IPS DF 4.7 (cell line): ENCODE measurements at regions not wholly inside any gene's neighbourhood (a gene's known extent, or its start where the extent isn't known, plus 50 kb on each side); places are given as distances from the start of the nearest gene placed in this dataset.
A peak's percentile ranks its signal among the peaks of the same experiment; 100 is the strongest.
"Not testable (repeated sequence)": the region's sequence is repeated elsewhere in the genome, so short reads cannot be mapped to it uniquely, and the experiment has no call there.

ENCODE experiments used
- DNase-seq: peaks from one replicate; pipeline ENCODE4 v3.0.0-alpha.2; 2013; ENCODE audit warnings: low spot score; ENCODE audit errors: extremely low read depth

GRCh38 chr9:110114859-110115201, 93.1 kb downstream of the C9orf152 start:
- DNase-seq, result peak; percentile 87

- no peak for DNase-seq
These were observed 92.6 kb downstream of the C9orf152 start for GRCh38 chr9:110115341-110115820.

- no peak for DNase-seq
These were observed 92.0 kb downstream of the C9orf152 start for GRCh38 chr9:110115826-110116542.

- DNase-seq, result no peak
These were observed 91.4 kb downstream of the C9orf152 start for GRCh38 chr9:110116543-110116885.

GRCh38 chr9:110121170-110121569, 86.8 kb downstream of the C9orf152 start:
- no peak for DNase-seq

- DNase-seq, result no peak
These were observed 84.4 kb downstream of the C9orf152 start for GRCh38 chr9:110123341-110124095.

GRCh38 chr9:110124439-110124838, 83.5 kb downstream of the C9orf152 start:
- DNase-seq, result no peak

- DNase-seq, result no peak
These were observed 82.7 kb downstream of the C9orf152 start for GRCh38 chr9:110125207-110125751.

GRCh38 chr9:110125763-110126351, 82.1 kb downstream of the C9orf152 start:
- no peak for DNase-seq

- DNase-seq, result no peak
These were observed 81.4 kb downstream of the C9orf152 start for GRCh38 chr9:110126499-110126941.

- DNase-seq, result no peak
These were observed 80.7 kb downstream of the C9orf152 start for GRCh38 chr9:110126986-110127864.

GRCh38 chr9:110128664-110129329, 79.2 kb downstream of the C9orf152 start:
- DNase-seq, result no peak

- no peak for DNase-seq
These were observed 78.5 kb downstream of the C9orf152 start for GRCh38 chr9:110129425-110129824.

GRCh38 chr9:110130211-110130610, 77.7 kb downstream of the C9orf152 start:
- DNase-seq, result no peak

- DNase-seq, result no peak
These were observed 77.1 kb downstream of the C9orf152 start for GRCh38 chr9:110130791-110131416.

- DNase-seq, result no peak
These were observed 76.5 kb downstream of the C9orf152 start for GRCh38 chr9:110131499-110131898.

- DNase-seq, result not testable (repeated sequence)
These were observed 75.4 kb downstream of the C9orf152 start for GRCh38 chr9:110132531-110132930.

GRCh38 chr9:110133059-110133458, 74.9 kb downstream of the C9orf152 start:
- no peak for DNase-seq

GRCh38 chr9:110133608-110134210, 74.2 kb downstream of the C9orf152 start:
- no peak for DNase-seq

- DNase-seq, result no peak
These were observed 72.1 kb downstream of the C9orf152 start for GRCh38 chr9:110135846-110136245.
